ENCODE measurements at regions not wholly inside any gene's neighbourhood (a gene's known extent, or its start where the extent isn't known, plus 50 kb on each side); places are given as distances from the start of the nearest gene placed in this dataset.
"Not testable (repeated sequence)": the region's sequence is repeated elsewhere in the genome, so short reads cannot be mapped to it uniquely, and the experiment has no call there.

DNA sequence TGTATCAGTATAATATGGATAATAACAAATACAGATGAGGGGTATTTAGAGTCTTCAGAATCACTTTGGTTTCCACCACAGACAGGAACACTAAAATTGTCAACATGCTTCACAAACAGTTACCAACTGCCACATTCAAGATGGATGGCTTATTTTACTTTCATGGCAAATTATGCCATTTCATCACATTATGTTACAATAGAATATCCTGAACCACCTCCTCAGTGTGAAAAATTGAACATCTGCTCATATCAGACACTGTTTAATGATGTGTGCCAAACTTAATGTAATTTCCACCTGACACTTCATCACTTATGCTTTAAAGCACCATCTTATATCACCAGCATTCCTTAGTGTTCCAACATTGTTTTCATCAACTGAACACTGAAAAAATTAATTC lies 357.4 kb downstream of the KCNN2 start:
- intact Hi-C loops (cut with DNase I; ENCODE audit: low total_unique reads), result no loop called here
- peaks cover 0 to 34% (median 11%) of the 10 kb centered on the region in 4 donors for H3K9me3 ChIP-seq
- H3K27me3 ChIP-seq, result no peaks in the 10 kb centered on the region
- H3K36me3 ChIP-seq, result no peaks in the 10 kb centered on the region
- H3K27ac ChIP-seq, result no peak overlapping the region
- TF ChIP-seq, protein P1, sequence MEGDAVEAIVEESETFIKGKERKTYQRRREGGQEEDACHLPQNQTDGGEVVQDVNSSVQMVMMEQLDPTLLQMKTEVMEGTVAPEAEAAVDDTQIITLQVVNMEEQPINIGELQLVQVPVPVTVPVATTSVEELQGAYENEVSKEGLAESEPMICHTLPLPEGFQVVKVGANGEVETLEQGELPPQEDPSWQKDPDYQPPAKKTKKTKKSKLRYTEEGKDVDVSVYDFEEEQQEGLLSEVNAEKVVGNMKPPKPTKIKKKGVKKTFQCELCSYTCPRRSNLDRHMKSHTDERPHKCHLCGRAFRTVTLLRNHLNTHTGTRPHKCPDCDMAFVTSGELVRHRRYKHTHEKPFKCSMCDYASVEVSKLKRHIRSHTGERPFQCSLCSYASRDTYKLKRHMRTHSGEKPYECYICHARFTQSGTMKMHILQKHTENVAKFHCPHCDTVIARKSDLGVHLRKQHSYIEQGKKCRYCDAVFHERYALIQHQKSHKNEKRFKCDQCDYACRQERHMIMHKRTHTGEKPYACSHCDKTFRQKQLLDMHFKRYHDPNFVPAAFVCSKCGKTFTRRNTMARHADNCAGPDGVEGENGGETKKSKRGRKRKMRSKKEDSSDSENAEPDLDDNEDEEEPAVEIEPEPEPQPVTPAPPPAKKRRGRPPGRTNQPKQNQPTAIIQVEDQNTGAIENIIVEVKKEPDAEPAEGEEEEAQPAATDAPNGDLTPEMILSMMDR (IDR thresholded peaks at IDR 0.05), result no peak
- TF ChIP-seq POLR2A (IDR thresholded peaks at IDR 0.05) (no peak), POLR2AphosphoS5 (IDR thresholded peaks at IDR 0.05) (no peak), EP300 (IDR thresholded peaks at IDR 0.05) (no peak)
- no peak for DNase-seq
- H3K4me3 ChIP-seq, result no peak overlapping the region
- no peaks in the 10 kb centered on the region for H3K4me1 ChIP-seq

DNA sequence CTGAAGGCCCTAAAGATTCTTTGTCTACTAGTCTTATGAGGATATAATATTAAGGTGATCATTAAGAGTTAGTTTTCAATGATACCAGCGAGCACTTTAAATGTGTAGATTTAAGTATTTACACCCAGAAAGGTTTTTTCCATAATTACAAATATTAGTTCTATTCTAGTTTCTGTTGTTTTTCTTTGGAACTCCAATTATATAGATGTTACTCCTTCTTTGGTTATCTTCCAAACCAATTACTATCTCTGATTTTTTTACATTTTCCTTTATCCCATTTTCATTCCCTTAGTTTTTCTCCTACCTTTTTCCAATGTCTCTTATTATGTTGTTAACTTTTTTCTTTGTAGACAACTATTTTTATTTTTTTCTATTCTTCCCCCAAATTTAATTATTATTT lies 355.1 kb downstream of the KCNN2 start:
- Histone ChIP-seq H3K4me1 (no peaks in the 10 kb centered on the region), H3K9me3 (peaks cover 0 to 28% (median 11%) of the 10 kb centered on the region in 4 donors), H3K4me3 (no peak overlapping the region), H3K27me3 (no peaks in the 10 kb centered on the region), H3K36me3 (no peaks in the 10 kb centered on the region), H3K27ac (no peak overlapping the region)
- 75 to 89% (median 84%) methylated on average over 1 of the region's 1 CpG for WGBS, 5 donors
- TF ChIP-seq POLR2AphosphoS5 (IDR thresholded peaks at IDR 0.05) (no peak), POLR2A (IDR thresholded peaks at IDR 0.05) (no peak)
- TF ChIP-seq, protein P1 (IDR thresholded peaks at IDR 0.05), result no peak
- DNase-seq, result no peak
- intact Hi-C loops (cut with DNase I; ENCODE audit: low total_unique reads), result no loop called here

DNA sequence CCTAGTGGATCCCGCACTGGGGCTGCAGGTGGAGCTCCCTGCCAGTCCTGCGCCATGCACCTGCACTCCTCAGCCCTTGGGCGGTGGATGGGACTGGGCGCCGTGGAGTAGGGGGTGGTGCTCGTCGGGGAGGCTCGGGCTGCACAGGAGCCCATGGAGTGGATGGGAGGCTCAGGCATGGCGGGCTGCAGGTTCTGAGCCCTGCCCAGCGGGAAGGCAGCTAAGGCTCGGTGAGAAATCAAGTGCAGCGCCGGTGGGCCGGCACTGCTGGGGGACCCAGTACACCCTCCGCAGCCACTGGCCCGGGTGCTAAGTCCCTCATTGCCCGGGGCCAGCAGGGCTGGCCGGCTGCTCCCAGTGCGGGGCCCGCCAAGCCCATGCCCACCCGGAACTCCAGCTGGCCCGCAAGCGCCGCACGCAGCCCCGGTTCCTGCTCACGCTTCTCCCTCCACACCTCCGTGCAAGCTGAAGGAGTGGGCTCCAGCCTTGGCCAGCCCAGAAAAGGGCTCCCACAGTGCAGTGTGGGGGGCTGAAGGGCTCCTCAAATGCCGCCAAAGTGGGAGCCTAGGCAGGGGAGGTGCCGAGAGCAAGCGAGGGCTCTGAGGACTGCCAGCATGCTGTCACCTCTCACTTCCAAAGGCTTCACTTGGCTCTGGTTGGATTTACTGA lies 342.5 kb downstream of the KCNN2 start:
- H3K9me3 ChIP-seq; H3K36me3 ChIP-seq; H3K4me3 ChIP-seq; DNase-seq; H3K4me1 ChIP-seq; intact Hi-C loops (cut with DNase I; ENCODE audit: low total_unique reads); H3K27ac ChIP-seq; H3K27me3 ChIP-seq: not testable (repeated sequence)
- 96 to 100% (median 98%) methylated on average over 15 to 28 of the region's 31 CpGs for WGBS, 5 donors

DNA sequence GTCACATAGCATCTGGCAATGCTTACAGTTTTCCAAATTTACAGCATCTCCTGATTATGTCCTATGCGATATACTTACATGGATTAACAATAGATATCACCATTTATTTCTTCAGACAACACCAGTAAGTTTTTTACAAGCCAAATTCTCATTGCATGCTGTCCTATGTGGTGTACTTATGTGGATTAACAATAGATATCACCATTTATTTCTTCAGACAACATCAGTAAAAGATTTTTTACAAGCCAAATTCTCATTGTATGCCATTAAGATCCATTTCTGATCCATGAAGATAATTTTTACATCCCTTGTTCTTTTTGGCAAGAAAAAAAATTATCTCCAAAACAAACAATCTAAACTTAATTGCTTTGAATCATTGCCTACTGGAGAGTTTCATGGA lies 340.9 kb downstream of the KCNN2 start:
- 53 to 78% (median 72%) methylated on average over 1 of the region's 1 CpG for WGBS, 5 donors
- H3K27me3 ChIP-seq, result no peaks in the 10 kb centered on the region
- H3K4me3 ChIP-seq, result no peak overlapping the region
- intact Hi-C loops (cut with DNase I; ENCODE audit: low total_unique reads), result no loop called here
- peaks cover 0 to 8% (median 0%) of the 10 kb centered on the region in 4 donors for H3K9me3 ChIP-seq
- DNase-seq, result no peak
- H3K36me3 ChIP-seq, result no peaks in the 10 kb centered on the region
- H3K4me1 ChIP-seq, result no peaks in the 10 kb centered on the region
- TF ChIP-seq POLR2A (IDR thresholded peaks at IDR 0.05), result no peak
- no peak for TF ChIP-seq EP300 (IDR thresholded peaks at IDR 0.05)
- no peak for TF ChIP-seq POLR2AphosphoS5 (IDR thresholded peaks at IDR 0.05)
- TF ChIP-seq, protein P1 (IDR thresholded peaks at IDR 0.05), result no peak
- H3K27ac ChIP-seq, result no peak overlapping the region

DNA sequence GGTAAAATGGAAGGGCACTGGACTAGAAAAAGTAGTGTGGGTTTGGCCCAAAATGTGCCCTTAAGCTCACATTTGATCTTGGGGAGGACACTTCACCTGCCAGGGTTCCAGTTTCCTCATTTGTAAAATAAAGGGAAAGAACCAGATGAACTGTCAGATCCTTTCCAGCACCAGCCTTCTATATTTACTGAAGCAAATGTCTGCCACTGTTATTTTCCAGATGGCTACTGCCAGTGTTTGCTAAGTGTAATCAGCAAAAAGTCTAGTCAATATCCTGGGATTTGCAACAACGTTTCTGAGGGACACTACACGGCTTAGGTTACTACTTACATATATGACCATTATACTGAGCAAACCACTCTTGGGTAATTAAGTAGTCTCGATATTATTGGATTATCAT lies 340.3 kb downstream of the KCNN2 start:
- Histone ChIP-seq H3K9me3 (peaks cover 0 to 8% (median 0%) of the 10 kb centered on the region in 4 donors), H3K4me1 (no peaks in the 10 kb centered on the region), H3K27ac (no peak overlapping the region), H3K4me3 (no peak overlapping the region), H3K36me3 (no peaks in the 10 kb centered on the region), H3K27me3 (no peaks in the 10 kb centered on the region)
- intact Hi-C loops (cut with DNase I; ENCODE audit: low total_unique reads), result no loop called here
- WGBS, 5 donors, result 47 to 62% (median 49%) methylated on average over 3 of the region's 3 CpGs
- peak in 1 of 2 donors; percentile 3 for DNase-seq
- TF ChIP-seq POLR2AphosphoS5 (IDR thresholded peaks at IDR 0.05), result no peak
- TF ChIP-seq, protein P1 (IDR thresholded peaks at IDR 0.05), result no peak
- no peak for TF ChIP-seq POLR2A (IDR thresholded peaks at IDR 0.05)
- no peak for TF ChIP-seq EP300 (IDR thresholded peaks at IDR 0.05)
